LNCAP (cell line): ENCODE measurements at regions not wholly inside any gene's neighbourhood (a gene's known extent, or its start where the extent isn't known, plus 50 kb on each side); places are given as distances from the start of the nearest gene placed in this dataset.

ENCODE experiments used
- TF ChIP-seq, protein P1 (sequence below): fragments of 450-650 bp; IDR thresholded peaks from 2 replicates; pipeline ENCODE4 v1.5.1; 2017; ENCODE audit warnings: mild to moderate bottlenecking

DNA sequence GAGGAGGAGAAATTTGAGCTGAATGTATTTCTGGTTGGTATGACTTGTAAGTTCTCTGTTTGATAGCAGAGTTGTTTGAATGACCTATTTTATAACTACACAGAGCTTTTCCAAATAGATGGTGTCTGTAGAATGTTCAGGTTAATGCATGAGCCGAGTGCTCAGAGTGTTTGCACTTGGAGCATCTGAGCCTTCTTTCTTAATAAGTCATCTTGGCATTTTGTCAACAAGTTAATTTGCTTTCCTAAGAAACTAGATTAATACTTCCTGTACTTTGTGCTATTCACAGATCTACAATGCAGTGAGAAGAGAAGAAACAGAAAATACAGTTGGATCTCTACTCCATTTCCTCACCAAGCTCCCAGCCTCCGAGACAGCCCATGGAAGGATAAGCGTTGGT, 138.2 kb downstream of the PLCE1 start:
- TF ChIP-seq, protein P1, sequence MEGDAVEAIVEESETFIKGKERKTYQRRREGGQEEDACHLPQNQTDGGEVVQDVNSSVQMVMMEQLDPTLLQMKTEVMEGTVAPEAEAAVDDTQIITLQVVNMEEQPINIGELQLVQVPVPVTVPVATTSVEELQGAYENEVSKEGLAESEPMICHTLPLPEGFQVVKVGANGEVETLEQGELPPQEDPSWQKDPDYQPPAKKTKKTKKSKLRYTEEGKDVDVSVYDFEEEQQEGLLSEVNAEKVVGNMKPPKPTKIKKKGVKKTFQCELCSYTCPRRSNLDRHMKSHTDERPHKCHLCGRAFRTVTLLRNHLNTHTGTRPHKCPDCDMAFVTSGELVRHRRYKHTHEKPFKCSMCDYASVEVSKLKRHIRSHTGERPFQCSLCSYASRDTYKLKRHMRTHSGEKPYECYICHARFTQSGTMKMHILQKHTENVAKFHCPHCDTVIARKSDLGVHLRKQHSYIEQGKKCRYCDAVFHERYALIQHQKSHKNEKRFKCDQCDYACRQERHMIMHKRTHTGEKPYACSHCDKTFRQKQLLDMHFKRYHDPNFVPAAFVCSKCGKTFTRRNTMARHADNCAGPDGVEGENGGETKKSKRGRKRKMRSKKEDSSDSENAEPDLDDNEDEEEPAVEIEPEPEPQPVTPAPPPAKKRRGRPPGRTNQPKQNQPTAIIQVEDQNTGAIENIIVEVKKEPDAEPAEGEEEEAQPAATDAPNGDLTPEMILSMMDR: no peak

DNA sequence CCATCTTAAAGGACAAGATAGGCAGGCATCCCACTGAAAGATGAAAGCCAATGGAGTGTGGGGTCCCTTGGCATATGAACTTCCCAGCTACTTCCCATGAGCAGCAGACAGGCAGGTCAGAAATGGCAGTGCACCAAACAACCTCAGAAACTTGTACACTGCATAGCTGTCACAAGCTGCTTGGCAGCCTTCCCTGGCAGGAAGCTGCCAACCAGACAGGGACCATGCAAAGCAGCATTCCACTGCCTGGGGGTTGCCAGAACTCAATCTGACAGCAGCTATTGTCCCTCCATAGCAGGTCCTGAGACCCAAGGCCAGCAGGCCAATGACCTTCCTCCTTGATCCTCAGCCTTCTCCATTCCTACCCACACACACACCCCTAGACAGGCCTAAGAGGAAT, 139.5 kb downstream of the PLCE1 start:
- TF ChIP-seq, protein P1: no peak

DNA sequence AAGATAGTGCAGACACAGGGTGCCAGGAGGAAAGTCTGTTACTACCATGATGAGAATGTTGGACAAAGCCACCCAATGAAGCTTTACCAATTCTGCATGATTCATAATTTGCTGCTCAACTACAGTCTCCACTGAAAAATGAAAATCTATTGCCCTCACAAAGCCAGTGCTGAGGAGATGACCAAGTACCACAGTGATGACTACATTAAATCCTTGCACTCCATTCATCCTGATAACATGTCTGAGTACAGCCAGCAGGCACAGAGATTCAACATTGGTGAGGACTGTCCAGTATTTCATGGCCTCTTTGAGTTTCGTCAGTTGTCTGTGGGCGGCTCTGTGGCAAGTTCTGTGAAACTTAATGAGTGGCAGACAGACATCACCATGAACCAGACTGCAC, 144.0 kb downstream of the PLCE1 start:
- TF ChIP-seq, protein P1: no peak

DNA sequence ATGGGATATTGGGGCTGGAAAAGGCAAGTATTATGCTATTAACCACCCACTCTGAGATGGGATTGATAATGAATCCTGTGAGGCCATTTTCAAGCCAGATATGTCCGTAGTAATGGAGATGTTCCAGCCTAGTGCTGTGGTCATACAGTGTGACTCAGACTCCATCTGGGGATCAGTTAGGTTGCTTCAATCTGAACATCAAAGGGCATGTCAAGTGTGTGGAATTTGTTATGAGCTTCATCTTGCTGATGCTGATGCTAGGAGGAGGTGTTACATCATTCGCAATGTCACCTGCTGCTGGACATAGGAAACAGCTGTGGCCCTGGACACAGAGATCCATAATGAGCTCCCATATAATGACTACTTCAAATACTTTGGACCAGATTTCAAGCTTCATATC, 144.7 kb downstream of the PLCE1 start:
- TF ChIP-seq, protein P1: no peak

DNA sequence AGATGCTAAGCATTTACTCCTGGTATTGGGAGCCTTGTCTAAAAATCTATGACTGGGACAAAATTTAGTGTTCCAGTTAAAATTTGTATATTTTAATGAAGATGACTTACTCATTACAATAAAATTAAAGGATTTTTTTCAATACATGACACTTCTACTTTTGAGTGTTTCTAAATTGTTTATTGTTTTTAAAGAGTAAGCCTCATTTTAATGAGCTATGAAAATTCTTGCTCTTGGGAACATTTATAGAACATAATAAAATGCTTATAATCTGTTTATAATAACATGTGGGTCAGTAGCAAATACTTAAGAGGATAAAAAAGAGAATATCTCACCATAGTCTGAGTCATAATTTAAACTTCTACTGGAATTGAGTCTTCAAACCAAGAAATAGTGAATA, 149.5 kb downstream of the PLCE1 start:
- TF ChIP-seq, protein P1: no peak

DNA sequence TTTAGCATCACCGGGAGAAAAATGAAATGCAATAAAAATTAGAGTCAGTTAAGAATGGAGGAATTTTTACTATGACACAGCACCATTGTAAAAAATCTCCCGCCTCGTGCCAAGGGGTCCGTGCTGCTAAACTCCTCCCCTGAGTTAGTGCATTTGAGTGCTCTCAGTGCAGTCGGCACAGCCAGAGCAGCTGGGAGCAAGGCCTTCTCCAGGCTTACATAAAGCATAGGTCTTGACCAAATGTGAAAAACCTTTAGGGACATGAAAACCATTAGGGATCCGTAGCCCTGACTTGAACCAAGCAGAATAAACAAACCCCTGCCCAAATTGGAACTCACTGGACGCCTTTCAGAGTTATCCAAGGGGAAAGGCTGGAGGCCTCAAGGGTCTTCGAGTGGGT, 152.6 kb downstream of the PLCE1 start:
- TF ChIP-seq, protein P1: no peak

DNA sequence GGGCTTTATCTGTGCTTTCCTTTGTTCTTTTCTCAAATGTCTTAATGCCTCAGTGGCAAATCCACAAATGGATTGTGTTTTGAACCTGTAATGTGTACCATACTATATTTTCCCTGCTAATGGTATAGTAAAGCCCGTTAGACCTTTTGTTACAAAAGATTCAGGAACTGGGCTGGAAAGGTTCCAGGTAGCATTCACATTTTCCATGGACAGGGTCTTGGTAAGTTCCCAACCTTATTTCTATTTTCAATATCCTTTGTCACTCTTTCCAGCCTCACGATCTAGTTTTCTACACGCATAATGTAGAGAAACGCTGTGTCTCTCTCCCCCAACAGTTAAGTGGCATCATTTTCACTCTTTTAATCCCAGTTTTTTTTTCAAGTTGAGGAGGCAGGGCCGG, 153.0 kb downstream of the PLCE1 start:
- TF ChIP-seq, protein P1: no peak

DNA sequence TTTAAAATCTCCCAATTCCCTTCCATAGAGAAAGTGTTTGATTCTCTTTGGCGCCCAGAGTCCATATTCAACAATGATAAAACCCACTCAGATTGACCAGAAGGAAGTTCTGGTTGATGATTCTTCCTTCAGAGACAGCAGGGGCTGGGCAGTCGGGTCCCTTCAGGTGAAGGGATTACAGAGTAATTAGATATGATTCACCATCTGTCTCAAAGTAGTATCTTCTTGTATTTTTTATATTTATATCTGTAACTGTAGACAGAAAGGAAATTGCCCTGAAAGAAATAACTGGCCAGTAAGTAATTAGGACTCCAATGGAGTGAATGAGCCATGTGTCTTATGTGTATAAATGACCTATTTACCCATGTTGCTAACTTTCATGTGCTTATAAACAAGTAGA, 156.0 kb downstream of the PLCE1 start:
- TF ChIP-seq, protein P1: no peak
